ENCODE measurements at regions not wholly inside any gene's neighbourhood (a gene's known extent, or its start where the extent isn't known, plus 50 kb on each side); places are given as distances from the start of the nearest gene placed in this dataset.

DNA sequence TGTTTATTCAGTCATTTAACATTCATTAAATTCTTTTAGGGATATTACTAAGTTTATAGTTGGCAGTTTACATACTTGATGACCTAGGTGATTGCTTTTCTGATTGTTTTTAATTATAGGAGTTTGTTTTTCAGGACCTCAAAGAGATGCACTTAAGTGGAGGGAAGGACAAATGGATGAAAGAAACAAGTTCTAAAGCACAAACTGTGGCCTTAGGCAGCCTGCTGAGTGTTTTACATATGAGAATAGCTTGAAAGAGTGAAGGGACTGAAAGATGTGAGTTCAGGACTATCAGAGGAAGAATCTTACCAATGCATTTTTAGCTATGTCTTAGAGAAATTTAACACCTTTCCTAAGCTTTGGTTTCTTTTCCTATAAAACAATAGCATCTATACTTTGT, 402.6 kb downstream of the KLF12 start:
- Histone ChIP-seq H3K4me1 (ENCODE audit: control insufficient read depth in 1 of 2, low read depth in 2 of 2) (no peaks in the 10 kb centered on the region), H3K4me3 (no peak overlapping the region), H3K27ac (no peak overlapping the region), H3K36me3 (no peaks in the 10 kb centered on the region), H3K27me3 (replicated peaks; ENCODE audit: insufficient read depth) (no peaks in the 10 kb centered on the region), H3K9me3 (no peaks in the 10 kb centered on the region)
- TF ChIP-seq, protein P1, sequence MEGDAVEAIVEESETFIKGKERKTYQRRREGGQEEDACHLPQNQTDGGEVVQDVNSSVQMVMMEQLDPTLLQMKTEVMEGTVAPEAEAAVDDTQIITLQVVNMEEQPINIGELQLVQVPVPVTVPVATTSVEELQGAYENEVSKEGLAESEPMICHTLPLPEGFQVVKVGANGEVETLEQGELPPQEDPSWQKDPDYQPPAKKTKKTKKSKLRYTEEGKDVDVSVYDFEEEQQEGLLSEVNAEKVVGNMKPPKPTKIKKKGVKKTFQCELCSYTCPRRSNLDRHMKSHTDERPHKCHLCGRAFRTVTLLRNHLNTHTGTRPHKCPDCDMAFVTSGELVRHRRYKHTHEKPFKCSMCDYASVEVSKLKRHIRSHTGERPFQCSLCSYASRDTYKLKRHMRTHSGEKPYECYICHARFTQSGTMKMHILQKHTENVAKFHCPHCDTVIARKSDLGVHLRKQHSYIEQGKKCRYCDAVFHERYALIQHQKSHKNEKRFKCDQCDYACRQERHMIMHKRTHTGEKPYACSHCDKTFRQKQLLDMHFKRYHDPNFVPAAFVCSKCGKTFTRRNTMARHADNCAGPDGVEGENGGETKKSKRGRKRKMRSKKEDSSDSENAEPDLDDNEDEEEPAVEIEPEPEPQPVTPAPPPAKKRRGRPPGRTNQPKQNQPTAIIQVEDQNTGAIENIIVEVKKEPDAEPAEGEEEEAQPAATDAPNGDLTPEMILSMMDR (IDR thresholded peaks at IDR 0.05): no peak
- no peak for ATAC-seq (ENCODE audit: insufficient number of reproducible peaks, low FRiP score, low read depth)
- DNase-seq (ENCODE audit: low spot score): no peak

DNA sequence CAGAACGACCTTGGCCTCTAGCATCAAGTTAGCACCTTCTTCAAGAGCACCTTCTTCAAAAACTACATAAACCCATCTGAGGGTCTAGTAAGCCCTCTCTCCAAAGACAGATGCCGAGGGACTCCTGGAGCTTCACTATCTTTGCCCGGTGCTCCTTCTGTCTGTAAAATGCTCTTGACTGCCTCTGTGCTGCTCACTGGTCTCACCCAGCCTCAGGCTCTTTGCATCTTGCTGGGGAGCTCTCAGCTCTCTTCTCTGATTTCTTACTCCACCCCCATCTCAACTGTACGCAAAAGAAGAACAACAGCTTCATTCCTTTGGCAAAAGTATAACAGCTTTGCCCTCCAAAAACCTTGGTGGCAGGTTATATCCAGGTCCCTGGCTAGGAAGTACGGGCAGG, 404.2 kb downstream of the KLF12 start:
- Histone ChIP-seq H3K36me3 (no peaks in the 10 kb centered on the region), H3K4me3 (no peak overlapping the region), H3K27me3 (replicated peaks; ENCODE audit: insufficient read depth) (no peaks in the 10 kb centered on the region), H3K9me3 (no peaks in the 10 kb centered on the region), H3K4me1 (ENCODE audit: control insufficient read depth in 1 of 2, low read depth in 2 of 2) (no peaks in the 10 kb centered on the region), H3K27ac (no peak overlapping the region)
- DNase-seq (ENCODE audit: low spot score): no peak
- TF ChIP-seq, protein P1 (IDR thresholded peaks at IDR 0.05): no peak
- no peak for ATAC-seq (ENCODE audit: insufficient number of reproducible peaks, low FRiP score, low read depth)

DNA sequence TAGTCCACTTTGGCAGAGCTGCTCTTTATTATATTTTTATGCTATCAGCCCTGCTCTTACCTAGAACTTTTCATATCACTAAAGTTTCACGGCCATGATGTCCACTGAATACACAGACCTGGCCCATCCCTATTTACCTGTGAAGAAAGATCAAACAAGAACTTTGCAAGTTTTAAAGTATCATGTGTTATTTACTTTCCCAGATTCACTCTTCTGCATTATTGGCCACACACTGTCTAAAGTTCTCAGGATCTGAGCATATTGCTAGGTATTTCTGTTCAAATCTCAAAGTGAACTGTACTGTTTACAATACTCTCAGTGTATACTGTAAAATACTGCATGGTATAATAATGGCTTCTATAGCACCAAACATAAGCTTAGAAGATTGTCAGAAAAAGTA, 405.2 kb downstream of the KLF12 start:
- no peak overlapping the region for H3K27ac ChIP-seq
- no peak for DNase-seq (ENCODE audit: low spot score)
- H3K4me3 ChIP-seq: no peak overlapping the region
- H3K4me1 ChIP-seq (ENCODE audit: control insufficient read depth in 1 of 2, low read depth in 2 of 2): no peaks in the 10 kb centered on the region
- no peaks in the 10 kb centered on the region for H3K27me3 ChIP-seq (replicated peaks; ENCODE audit: insufficient read depth)
- TF ChIP-seq, protein P1 (IDR thresholded peaks at IDR 0.05): no peak
- ATAC-seq (ENCODE audit: insufficient number of reproducible peaks, low FRiP score, low read depth): no peak
- no peaks in the 10 kb centered on the region for H3K9me3 ChIP-seq
- H3K36me3 ChIP-seq: no peaks in the 10 kb centered on the region

DNA sequence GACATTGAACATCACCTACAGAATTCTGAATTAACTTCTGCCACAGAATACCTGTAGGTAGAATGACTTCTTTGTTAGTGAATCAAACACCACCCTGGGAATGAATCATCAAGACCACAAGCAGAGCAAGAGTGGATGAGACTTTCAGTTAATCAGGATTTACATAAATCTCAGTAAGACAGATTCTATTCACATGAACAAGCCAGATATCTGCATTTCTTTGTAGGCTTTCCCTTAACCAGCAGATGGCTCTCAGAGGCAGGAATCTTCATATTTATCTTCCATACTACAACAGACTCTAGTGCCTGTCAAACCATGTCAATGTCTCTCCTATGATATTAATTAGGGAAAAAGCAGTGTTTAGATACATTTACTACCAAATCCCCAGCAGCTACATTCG, 412.1 kb downstream of the KLF12 start:
- Histone ChIP-seq H3K4me1 (ENCODE audit: control insufficient read depth in 1 of 2, low read depth in 2 of 2) (peaks cover 7 to 28% of the 10 kb centered on the region in 2 donors), H3K9me3 (no peaks in the 10 kb centered on the region), H3K27ac (no peak overlapping the region), H3K27me3 (replicated peaks; ENCODE audit: insufficient read depth) (no peaks in the 10 kb centered on the region), H3K36me3 (no peaks in the 10 kb centered on the region), H3K4me3 (no peak overlapping the region)
- TF ChIP-seq, protein P1 (IDR thresholded peaks at IDR 0.05): no peak
- ATAC-seq (ENCODE audit: insufficient number of reproducible peaks, low FRiP score, low read depth) (no peak), DNase-seq (ENCODE audit: low spot score) (no peak)

DNA sequence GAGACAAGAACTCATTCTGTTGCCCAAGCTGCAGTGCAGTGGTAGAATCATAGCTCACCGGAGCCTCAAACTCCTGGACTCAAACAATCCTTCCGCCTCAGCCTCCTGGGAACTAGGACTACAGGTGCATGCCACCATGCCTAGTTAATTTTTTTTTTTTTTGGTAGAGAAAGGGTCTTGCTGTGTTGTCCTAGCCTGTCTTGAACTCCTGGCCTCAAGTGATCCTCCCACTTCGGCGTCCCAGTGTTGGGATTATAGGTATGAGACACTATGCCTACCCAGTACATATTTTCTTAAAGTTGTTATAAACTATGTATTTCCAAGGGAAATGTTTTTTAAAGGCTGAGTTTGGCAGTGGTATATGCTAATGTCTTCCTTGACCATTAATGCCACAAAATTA, 412.6 kb downstream of the KLF12 start:
- ATAC-seq (ENCODE audit: insufficient number of reproducible peaks, low FRiP score, low read depth): no peak
- no peaks in the 10 kb centered on the region for H3K27me3 ChIP-seq (replicated peaks; ENCODE audit: insufficient read depth)
- H3K9me3 ChIP-seq: no peaks in the 10 kb centered on the region
- TF ChIP-seq, protein P1 (IDR thresholded peaks at IDR 0.05): no peak
- no peak for DNase-seq (ENCODE audit: low spot score)
- no peaks in the 10 kb centered on the region for H3K36me3 ChIP-seq
- no peak overlapping the region for H3K27ac ChIP-seq
- peaks cover 8 to 31% of the 10 kb centered on the region in 2 donors for H3K4me1 ChIP-seq (ENCODE audit: control insufficient read depth in 1 of 2, low read depth in 2 of 2)
- no peak overlapping the region for H3K4me3 ChIP-seq
